LNCaP clone FGC (cell line): ENCODE measurements at regions not wholly inside any gene's neighbourhood (a gene's known extent, or its start where the extent isn't known, plus 50 kb on each side); places are given as distances from the start of the nearest gene placed in this dataset.
"Not testable (repeated sequence)": the region's sequence is repeated elsewhere in the genome, so short reads cannot be mapped to it uniquely, and the experiment has no call there.

Experiments
- DNase-seq: peaks from one replicate; pipeline ENCODE4 v3.0.0-alpha.2; 2011; ENCODE audit warnings: low read depth
- H3K4me3 ChIP-seq: 2 replicates; pipeline ENCODE4 v1.5.1; 2011; ENCODE audit warnings: mild to moderate bottlenecking, low read depth, low read length, control low read depth
- TF ChIP-seq, protein P1 (sequence below): IDR thresholded peaks from 2 replicates; pipeline ENCODE4 v1.5.1; 2012; ENCODE audit warnings: mild to moderate bottlenecking; ENCODE audit not compliant: control insufficient read depth, insufficient read depth; ENCODE audit errors: extremely low read depth

GRCh38 chr6:131460614-131461000, 112.4 kb upstream of the ARG1 start:
- no peak for DNase-seq
- no peak overlapping the region for H3K4me3 ChIP-seq
- TF ChIP-seq, protein P1, sequence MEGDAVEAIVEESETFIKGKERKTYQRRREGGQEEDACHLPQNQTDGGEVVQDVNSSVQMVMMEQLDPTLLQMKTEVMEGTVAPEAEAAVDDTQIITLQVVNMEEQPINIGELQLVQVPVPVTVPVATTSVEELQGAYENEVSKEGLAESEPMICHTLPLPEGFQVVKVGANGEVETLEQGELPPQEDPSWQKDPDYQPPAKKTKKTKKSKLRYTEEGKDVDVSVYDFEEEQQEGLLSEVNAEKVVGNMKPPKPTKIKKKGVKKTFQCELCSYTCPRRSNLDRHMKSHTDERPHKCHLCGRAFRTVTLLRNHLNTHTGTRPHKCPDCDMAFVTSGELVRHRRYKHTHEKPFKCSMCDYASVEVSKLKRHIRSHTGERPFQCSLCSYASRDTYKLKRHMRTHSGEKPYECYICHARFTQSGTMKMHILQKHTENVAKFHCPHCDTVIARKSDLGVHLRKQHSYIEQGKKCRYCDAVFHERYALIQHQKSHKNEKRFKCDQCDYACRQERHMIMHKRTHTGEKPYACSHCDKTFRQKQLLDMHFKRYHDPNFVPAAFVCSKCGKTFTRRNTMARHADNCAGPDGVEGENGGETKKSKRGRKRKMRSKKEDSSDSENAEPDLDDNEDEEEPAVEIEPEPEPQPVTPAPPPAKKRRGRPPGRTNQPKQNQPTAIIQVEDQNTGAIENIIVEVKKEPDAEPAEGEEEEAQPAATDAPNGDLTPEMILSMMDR = no peak

DNA sequence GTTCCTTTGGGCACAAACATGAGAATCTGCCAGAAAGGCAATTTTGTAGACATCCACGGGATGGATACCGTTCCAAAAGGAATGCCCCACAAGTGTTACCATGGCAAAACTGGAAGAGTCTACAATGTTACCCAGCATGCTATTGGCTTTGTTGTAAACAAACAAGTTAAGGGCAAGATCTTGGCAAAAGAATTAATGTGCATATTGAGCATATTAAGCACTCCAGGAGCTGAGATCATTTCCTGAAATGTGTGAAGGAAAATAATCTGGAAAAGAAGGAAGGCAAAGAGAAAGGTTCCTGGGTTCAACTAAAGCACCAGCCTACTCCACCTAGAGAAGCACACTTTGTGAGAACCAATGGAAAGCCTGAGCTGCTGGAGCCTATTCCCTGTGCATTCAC, 103.9 kb upstream of the ARG1 start:
- H3K4me3 ChIP-seq = no peak overlapping the region
- no peak for DNase-seq
- TF ChIP-seq, protein P1 = no peak

GRCh38 chr6:131470534-131470933, 102.5 kb upstream of the ARG1 start:
- no peak overlapping the region for H3K4me3 ChIP-seq
- no peak for DNase-seq
- TF ChIP-seq, protein P1 = no peak

- TF ChIP-seq, protein P1 = no peak
- no peak overlapping the region for H3K4me3 ChIP-seq
- no peak for DNase-seq
Observed at GRCh38 chr6:131471331-131471730, 101.7 kb upstream of the ARG1 start.

DNA sequence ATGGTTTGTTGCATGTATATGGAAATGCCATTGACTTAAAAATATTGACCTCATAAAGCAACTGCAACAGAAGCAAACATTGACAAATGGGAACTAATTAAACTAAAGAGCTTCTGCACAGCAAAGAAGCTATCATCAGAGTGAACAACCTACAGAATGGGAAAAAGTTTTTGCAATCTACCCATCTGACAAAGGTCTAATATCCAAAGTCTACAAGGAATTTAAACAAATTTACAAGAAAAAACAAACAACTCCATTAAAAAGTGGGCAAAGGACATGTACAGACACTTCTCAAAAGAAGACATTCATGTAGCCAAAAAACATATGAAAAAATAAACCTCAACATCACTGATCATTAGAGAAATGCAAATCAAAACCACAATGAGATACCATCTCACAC, 99.7 kb upstream of the ARG1 start:
- H3K4me3 ChIP-seq, DNase-seq: not testable (repeated sequence)

DNA sequence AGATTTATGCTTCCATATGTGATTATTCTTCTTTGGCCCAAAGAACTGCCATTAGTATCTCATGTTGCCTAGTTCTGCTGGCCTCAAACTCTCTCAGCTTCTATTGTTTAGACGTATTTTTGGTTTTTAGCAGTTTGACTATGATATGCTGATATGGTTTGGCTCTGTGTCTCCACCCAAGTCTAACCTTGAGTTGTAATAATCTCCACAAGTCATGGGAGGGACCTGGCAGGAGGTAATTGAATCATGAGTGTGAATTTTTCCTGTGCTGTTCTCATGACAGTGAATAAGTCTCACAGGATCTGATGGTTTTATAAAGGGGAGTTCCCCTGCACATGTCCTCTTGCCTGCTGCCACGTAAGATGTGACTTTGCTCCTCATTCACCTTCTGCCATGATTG, 96.7 kb upstream of the ARG1 start:
- TF ChIP-seq, protein P1 = no peak
- no peak for DNase-seq
- no peak overlapping the region for H3K4me3 ChIP-seq

DNA sequence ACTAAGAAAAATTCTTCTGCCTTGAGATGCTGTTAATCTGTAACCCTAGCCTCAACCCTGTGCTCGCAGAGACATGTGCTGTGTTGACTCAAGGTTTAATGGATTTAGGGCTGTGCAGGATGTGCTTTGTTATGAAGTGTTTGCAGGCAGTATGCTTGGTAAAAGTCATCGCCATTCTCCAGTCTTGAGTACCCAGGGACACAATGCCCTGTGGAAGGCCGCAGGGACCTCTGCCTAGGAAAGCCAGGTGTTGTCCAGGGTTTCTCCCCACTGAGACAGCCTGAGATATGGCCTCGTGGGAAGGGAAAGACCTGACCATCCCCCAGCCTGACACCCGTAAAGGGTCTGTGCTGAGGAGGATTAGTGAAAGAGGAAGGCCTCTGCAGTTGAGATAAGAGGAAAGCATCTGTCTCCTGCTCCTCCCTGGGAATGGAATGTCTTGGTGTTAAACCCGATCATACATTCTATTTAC, 94.2 kb upstream of the ARG1 start:
- not testable (repeated sequence) for H3K4me3 ChIP-seq, DNase-seq

GRCh38 chr6:131486608-131487007, 86.4 kb upstream of the ARG1 start:
- DNase-seq = no peak
- TF ChIP-seq, protein P1 = no peak
- H3K4me3 ChIP-seq = no peak overlapping the region
